Suprapubic skin (tissue), 4 donors: ENCODE measurements at regions not wholly inside any gene's neighbourhood (a gene's known extent, or its start where the extent isn't known, plus 50 kb on each side); places are given as distances from the start of the nearest gene placed in this dataset.

ENCODE experiments used
- DNase-seq, 2 donors: peaks; one replicate each; pipeline ENCODE4 v3.0.0-alpha.2; 2019; ENCODE audit warnings: low spot score in 2 of 2
- H3K27ac ChIP-seq: fragments of 200-600 bp; sonication (generic); one replicate; pipeline ENCODE4 v1.5.1; 2019
- H3K27me3 ChIP-seq: fragments of 200-600 bp; sonication (generic); one replicate; pipeline ENCODE4 v1.5.1; 2019
- H3K36me3 ChIP-seq: fragments of 200-600 bp; sonication (generic); one replicate; pipeline ENCODE4 v1.5.1; 2019
- H3K4me1 ChIP-seq: fragments of 200-600 bp; sonication (generic); one replicate; pipeline ENCODE4 v1.5.1; 2019
- H3K4me3 ChIP-seq: fragments of 200-600 bp; sonication (generic); one replicate; pipeline ENCODE4 v1.5.1; 2019; ENCODE audit warnings: mild to moderate bottlenecking
- H3K9me3 ChIP-seq: fragments of 200-600 bp; sonication (generic); one replicate; pipeline ENCODE4 v1.5.1; 2019
- EP300 ChIP-seq: sonication (generic); formaldehyde crosslinking; IDR thresholded peaks from one replicate; pipeline ENCODE4 v1.6.1; 2017; ENCODE audit warnings: antibody characterized with exemption
- POLR2A ChIP-seq, 2 donors: fragments of 450-650 bp; IDR thresholded peaks; one replicate each; pipeline ENCODE4 v1.6.1; 2017; ENCODE audit warnings: antibody characterized with exemption in 2 of 2, mild to moderate bottlenecking in 2 of 2, moderate library complexity in 2 of 2
- POLR2AphosphoS5 ChIP-seq, 3 donors: sonication (generic); formaldehyde crosslinking; IDR thresholded peaks; one replicate each; pipeline ENCODE4 v1.6.1; 2017; ENCODE audit warnings: antibody characterized with exemption in 3 of 3
- WGBS: methylation state at CpG from one replicate; pipeline ENCODE4 v1.1.5; 2018; 5-methylcytosine and 5-hydroxymethylcytosine counted together
- TF ChIP-seq, protein P1 (sequence below), 2 donors: fragments of 200-600 bp in 1 of 2; fragments of 450-650 bp in 1 of 2; sonication (generic) in 1 of 2; IDR thresholded peaks; one replicate each; pipeline ENCODE4 v1.5.1; 2016 to 2019; ENCODE audit warnings: antibody characterized with exemption in 2 of 2, mild to moderate bottlenecking in 1 of 2, moderate library complexity in 1 of 2

DNA sequence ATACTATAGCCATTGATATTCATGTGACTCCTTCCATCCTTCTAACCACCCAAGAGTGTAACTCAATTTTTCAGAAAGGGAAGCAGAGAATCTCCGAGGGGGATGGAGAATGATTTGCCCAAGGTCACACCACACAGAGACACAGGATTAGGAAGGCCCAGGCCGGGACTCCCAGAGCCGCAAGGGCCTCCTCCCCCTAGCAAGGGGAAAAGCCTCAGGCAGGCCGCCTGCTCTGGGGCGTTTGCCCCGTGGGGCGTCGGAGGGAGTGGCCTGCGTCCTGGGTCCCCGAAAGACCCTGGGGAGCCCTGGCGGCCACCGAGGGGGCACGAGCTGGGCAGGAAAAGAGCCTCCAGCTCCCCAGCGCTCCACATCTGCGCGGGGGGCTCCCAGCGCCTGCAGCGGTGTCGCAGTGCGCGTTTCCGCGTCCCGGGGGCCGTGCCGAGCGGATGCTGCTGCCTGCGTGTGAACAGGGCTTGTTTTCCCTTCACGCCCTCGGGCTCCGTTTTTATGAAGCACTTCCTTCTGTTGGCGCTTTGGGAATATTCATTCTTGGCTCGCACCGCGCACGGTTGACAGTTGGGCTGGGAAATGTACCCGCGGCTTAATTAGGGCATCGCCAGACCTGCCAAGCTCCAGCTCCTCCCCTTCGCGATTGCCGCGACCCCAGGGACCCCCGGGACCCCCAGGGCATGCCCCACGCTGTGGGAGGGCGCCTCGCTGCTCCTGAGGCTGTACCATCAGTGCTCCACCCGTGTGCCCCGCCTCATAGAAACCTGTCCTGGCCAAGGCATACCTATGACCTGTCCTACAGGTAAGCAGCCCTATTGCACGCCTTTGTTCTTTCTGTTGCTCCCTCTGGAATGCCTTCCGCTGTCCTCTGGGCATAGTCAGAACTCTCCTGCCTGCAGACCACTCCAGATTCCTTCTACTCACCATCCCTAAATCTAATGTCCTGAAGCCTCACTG, 158.9 kb upstream of the GLI2 start:
- Histone ChIP-seq H3K27me3 (peaks cover 2% of the 10 kb centered on the region), H3K27ac (no peak overlapping the region), H3K4me3 (peak overlapping the region; percentile 41)

GRCh38 chr2:120577721-120578295, 157.9 kb upstream of the GLI2 start:
- peaks cover 14% of the 10 kb centered on the region for H3K4me1 ChIP-seq
- H3K27ac ChIP-seq, result no peak overlapping the region
- H3K9me3 ChIP-seq, result no peaks in the 10 kb centered on the region
- no peak for DNase-seq
- H3K27me3 ChIP-seq, result peaks cover 2% of the 10 kb centered on the region
- H3K4me3 ChIP-seq, result no peak overlapping the region
- WGBS, result 87% methylated on average over 11 of the region's 12 CpGs
- TF ChIP-seq, protein P1, sequence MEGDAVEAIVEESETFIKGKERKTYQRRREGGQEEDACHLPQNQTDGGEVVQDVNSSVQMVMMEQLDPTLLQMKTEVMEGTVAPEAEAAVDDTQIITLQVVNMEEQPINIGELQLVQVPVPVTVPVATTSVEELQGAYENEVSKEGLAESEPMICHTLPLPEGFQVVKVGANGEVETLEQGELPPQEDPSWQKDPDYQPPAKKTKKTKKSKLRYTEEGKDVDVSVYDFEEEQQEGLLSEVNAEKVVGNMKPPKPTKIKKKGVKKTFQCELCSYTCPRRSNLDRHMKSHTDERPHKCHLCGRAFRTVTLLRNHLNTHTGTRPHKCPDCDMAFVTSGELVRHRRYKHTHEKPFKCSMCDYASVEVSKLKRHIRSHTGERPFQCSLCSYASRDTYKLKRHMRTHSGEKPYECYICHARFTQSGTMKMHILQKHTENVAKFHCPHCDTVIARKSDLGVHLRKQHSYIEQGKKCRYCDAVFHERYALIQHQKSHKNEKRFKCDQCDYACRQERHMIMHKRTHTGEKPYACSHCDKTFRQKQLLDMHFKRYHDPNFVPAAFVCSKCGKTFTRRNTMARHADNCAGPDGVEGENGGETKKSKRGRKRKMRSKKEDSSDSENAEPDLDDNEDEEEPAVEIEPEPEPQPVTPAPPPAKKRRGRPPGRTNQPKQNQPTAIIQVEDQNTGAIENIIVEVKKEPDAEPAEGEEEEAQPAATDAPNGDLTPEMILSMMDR (IDR thresholded peaks at IDR 0.05), result no peak
- no peak for TF ChIP-seq EP300
- no peak for TF ChIP-seq POLR2AphosphoS5 (IDR thresholded peaks at IDR 0.05)
- no peak for TF ChIP-seq POLR2A (IDR thresholded peaks at IDR 0.05)
- H3K36me3 ChIP-seq, result no peaks in the 10 kb centered on the region

More for the DNA sequence above, 158.9 kb upstream of the GLI2 start:
- Histone ChIP-seq H3K4me1 (peaks cover 14% of the 10 kb centered on the region), H3K36me3 (no peaks in the 10 kb centered on the region), H3K9me3 (no peaks in the 10 kb centered on the region)
- peak in 1 of 2 donors; percentile 77 for DNase-seq
- 8% methylated on average over 29 of the region's 51 CpGs for WGBS
- TF ChIP-seq, protein P1 (IDR thresholded peaks at IDR 0.05), result no peak
- TF ChIP-seq EP300 (no peak), POLR2A (IDR thresholded peaks at IDR 0.05) (no peak), POLR2AphosphoS5 (IDR thresholded peaks at IDR 0.05) (no peak)

DNA sequence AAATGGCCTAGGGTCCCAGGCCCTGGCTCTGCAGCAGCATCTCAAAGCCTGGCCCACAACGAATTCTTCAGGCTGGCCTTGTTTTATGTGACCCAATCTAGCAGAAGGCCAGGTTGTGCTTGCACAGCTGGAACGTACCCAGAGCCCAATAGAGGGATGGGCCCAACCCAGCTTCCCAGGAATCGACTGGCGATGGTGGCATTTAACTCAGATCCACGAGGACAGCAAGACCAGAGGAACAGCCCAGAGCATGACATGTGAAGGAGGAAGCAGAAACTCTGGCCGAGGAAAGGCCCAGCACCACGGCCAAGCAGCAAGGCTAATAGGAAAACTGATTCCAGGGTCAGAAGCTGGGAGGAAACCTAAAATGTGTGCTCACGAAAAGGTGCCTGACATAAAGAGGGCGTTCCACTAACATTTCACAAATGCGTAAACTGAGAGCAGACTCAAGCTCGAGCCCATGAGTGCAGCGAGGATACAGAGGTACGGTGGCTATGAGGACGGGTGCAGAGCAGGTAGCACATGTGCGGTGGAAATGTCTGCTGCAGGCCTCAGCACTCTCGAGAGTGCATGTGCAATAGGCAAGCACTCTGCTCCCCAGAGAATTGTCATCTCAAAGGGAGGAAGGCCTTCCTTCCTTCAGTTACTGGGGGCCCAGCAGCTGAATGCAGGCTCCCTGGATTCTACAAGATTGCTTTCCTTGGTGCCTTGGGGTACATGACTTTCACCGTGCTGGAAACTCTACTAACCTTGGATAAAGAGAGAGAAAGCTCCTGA, 156.9 kb upstream of the GLI2 start:
- no peak for DNase-seq
- TF ChIP-seq POLR2AphosphoS5 (IDR thresholded peaks at IDR 0.05), result no peak
- TF ChIP-seq EP300, result no peak
- TF ChIP-seq POLR2A (IDR thresholded peaks at IDR 0.05), result no peak
- TF ChIP-seq, protein P1 (IDR thresholded peaks at IDR 0.05), result no peak
- Histone ChIP-seq H3K4me1 (peaks cover 14% of the 10 kb centered on the region), H3K27ac (no peak overlapping the region), H3K4me3 (no peak overlapping the region), H3K27me3 (peaks cover 2% of the 10 kb centered on the region), H3K9me3 (no peaks in the 10 kb centered on the region), H3K36me3 (no peaks in the 10 kb centered on the region)
- WGBS, result 88% methylated on average over 17 of the region's 17 CpGs

DNA sequence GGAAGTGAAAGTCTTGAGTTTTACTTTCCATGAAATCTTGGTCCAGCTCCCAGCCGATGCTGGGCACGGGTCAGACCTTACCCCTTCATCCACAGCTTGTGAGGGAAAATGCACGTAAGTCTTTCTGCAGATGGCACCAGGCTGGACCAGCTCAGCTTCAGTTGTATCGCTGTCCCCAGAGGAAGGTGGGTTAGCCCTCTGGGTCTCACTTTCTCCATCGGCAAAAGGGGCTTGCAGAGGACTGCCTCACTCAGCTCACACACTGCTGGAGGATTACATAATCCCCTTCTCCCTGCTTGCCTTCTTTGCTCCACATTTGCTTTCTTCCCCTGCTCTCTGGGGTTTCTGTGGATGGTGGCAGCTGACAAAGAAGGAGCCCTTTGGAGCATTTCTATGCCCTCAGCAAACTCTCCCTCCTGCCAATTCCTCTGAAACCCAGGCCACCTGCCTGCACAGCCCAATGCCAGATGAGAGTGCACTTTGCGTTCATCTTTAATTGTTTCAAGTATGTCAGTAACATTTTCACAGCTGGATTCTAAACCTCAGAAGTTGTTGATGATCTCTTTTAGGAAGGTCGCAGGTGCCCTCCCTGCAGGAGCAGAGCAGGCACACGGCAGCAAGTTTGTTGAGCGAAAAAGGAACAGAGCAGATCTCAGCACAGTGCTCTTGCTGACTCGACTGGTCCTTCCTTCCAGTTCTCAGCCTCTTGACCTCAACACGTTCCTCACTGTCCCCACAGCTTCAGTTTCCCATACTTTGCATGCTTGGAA, 155.6 kb upstream of the GLI2 start:
- Histone ChIP-seq H3K36me3 (no peaks in the 10 kb centered on the region), H3K9me3 (no peaks in the 10 kb centered on the region), H3K27me3 (peaks cover 2% of the 10 kb centered on the region), H3K27ac (no peak overlapping the region), H3K4me1 (peaks cover 14% of the 10 kb centered on the region), H3K4me3 (no peak overlapping the region)
- TF ChIP-seq EP300, result no peak
- no peak for TF ChIP-seq POLR2A (IDR thresholded peaks at IDR 0.05)
- DNase-seq, result no peak
- WGBS, result 80% methylated on average over 11 of the region's 11 CpGs

GRCh38 chr2:120580709-120581108, 155.0 kb upstream of the GLI2 start:
- H3K9me3 ChIP-seq, result no peaks in the 10 kb centered on the region
- no peak for DNase-seq
- 57% methylated on average over 15 of the region's 18 CpGs for WGBS
- no peak overlapping the region for H3K4me3 ChIP-seq
- no peaks in the 10 kb centered on the region for H3K36me3 ChIP-seq
- TF ChIP-seq POLR2A (IDR thresholded peaks at IDR 0.05), result no peak
- TF ChIP-seq POLR2AphosphoS5 (IDR thresholded peaks at IDR 0.05), result peak in 1 of 3 donors; percentile 19
- peaks cover 14% of the 10 kb centered on the region for H3K4me1 ChIP-seq
- H3K27ac ChIP-seq, result no peak overlapping the region
- H3K27me3 ChIP-seq, result peaks cover 2% of the 10 kb centered on the region
